Adrenal gland (tissue), 5 donors: ENCODE measurements at regions not wholly inside any gene's neighbourhood (a gene's known extent, or its start where the extent isn't known, plus 50 kb on each side); places are given as distances from the start of the nearest gene placed in this dataset.

Experiments used
- CTCF ChIP-seq, 6 experiments: fragments of 450-650 bp in 4 of 6; fragments of 200-600 bp in 2 of 6; sonication (generic) in 1 of 6; IDR thresholded peaks; 1 replicate in 5 of 6; 2 replicates in 1 of 6; pipeline versions ENCODE4 v1.5.1 to v1.8.0; 2016 to 2021; ENCODE audit warnings: antibody characterized with exemption in 6 of 6, mild to moderate bottlenecking in 2 of 6, moderate library complexity in 1 of 6
- POLR2A ChIP-seq, 2 donors: fragments of 450-650 bp; IDR thresholded peaks; one replicate each; pipeline ENCODE4 v1.6.1; 2017; ENCODE audit warnings: antibody characterized with exemption in 2 of 2, mild to moderate bottlenecking in 2 of 2, moderate library complexity in 1 of 2
- donor health status: DM: no; HTN: no; CAD: no.

GRCh38 chr6:151682251-151682650 is 125.2 kb upstream of the ESR1 start:
- no peak for TF ChIP-seq CTCF (IDR thresholded peaks at IDR 0.05)
- no peak for TF ChIP-seq POLR2A (IDR thresholded peaks at IDR 0.05)
